IMR-90 (cell line): ENCODE measurements at regions not wholly inside any gene's neighbourhood (a gene's known extent, or its start where the extent isn't known, plus 50 kb on each side); places are given as distances from the start of the nearest gene placed in this dataset.

Source experiments
- ATAC-seq: fragments of 200-7000 bp; cut with Tn5 transposase; 2 replicates; pipeline ENCODE4 v1.9.1; 2020; ENCODE audit warnings: low read depth, mild to moderate bottlenecking, moderate library complexity
- BruUV-seq: library from RNA; stranded (reverse); fragments of 400-500 nt; replicated peaks from 2 replicates; lab custom pipeline; 2021; lab: Mats Ljungman, UMichigan
- CTCF ChIA-PET: fragments of 300-600 bp; formaldehyde crosslinking; extraction: SDS; loops from one replicate; lab custom pipeline; 2021; ENCODE audit warnings: antibody characterized with exemption; lab: Yijun Ruan, JAX
- POLR2A ChIA-PET: fragments of 300-600 bp; sonication (Branson Sonifier 250); formaldehyde crosslinking; loops from one replicate; lab custom pipeline; 2022; ENCODE audit warnings: antibody characterized with exemption; ENCODE audit not compliant: unreplicated experiment; lab: Charles Lee
- DNase-seq: peaks from one replicate; pipeline ENCODE4 v3.0.0; 2013
- H2AFZ ChIP-seq: replicated peaks from 2 replicates; pipeline ENCODE3; 2013; ENCODE audit warnings: low read length, mild to moderate bottlenecking; ENCODE audit not compliant: poor library complexity
- H2AK5ac ChIP-seq: 2 replicates; pipeline ENCODE4 v1.6.1; 2013; ENCODE audit warnings: low read depth, low read length, inconsistent platforms
- H2AK9ac ChIP-seq: replicated peaks from 2 replicates; pipeline ENCODE3; 2013; ENCODE audit warnings: mild to moderate bottlenecking, low read depth, low read length, moderate library complexity; ENCODE audit not compliant: poor library complexity
- H2BK120ac ChIP-seq: 2 replicates; pipeline ENCODE4 v1.6.1; 2013; ENCODE audit warnings: low read depth, low read length, inconsistent platforms
- H2BK15ac ChIP-seq: 3 replicates; pipeline ENCODE4 v1.6.1; 2013; ENCODE audit warnings: low read depth, low read length, inconsistent platforms
- H2BK20ac ChIP-seq: 2 replicates; pipeline ENCODE4 v1.6.1; 2013; ENCODE audit warnings: low read depth, mild to moderate bottlenecking, inconsistent platforms, low read length, moderate library complexity
- H2BK5ac ChIP-seq: 2 replicates; pipeline ENCODE4 v1.6.1; 2013; ENCODE audit warnings: mild to moderate bottlenecking, low read depth, low read length, inconsistent platforms; ENCODE audit not compliant: poor library complexity, severe bottlenecking
- H3K14ac ChIP-seq: replicated peaks from 2 replicates; pipeline ENCODE4 v1.6.1; 2013; ENCODE audit warnings: low read depth, low read length, inconsistent platforms
- H3K18ac ChIP-seq: 2 replicates; pipeline ENCODE4 v1.6.1; 2013; ENCODE audit warnings: low read depth, low read length, control low read depth
- H3K23ac ChIP-seq: 2 replicates; pipeline ENCODE4 v1.6.1; 2013; ENCODE audit warnings: low read depth, low read length, inconsistent platforms
- H3K27ac ChIP-seq: 2 replicates; pipeline ENCODE4 v1.5.1; 2013; ENCODE audit warnings: mild to moderate bottlenecking, control low read depth, low read length; ENCODE audit not compliant: insufficient read depth
- H3K27me3 ChIP-seq: 2 replicates; pipeline ENCODE4 v1.6.1; 2013; ENCODE audit warnings: low read length; ENCODE audit not compliant: control insufficient read depth, insufficient read depth
- H3K36me3 ChIP-seq: 2 replicates; pipeline ENCODE4 v1.6.1; 2013; ENCODE audit warnings: low read length, mixed read lengths; ENCODE audit not compliant: control insufficient read depth, insufficient read depth
- H3K4ac ChIP-seq: 2 replicates; pipeline ENCODE4 v1.6.1; 2013; ENCODE audit warnings: low read depth, low read length, inconsistent platforms
- H3K4me1 ChIP-seq: 2 replicates; pipeline ENCODE4 v1.6.1; 2013; ENCODE audit warnings: low read length, mixed read lengths; ENCODE audit not compliant: control insufficient read depth, insufficient read depth
- H3K4me2 ChIP-seq: 2 replicates; pipeline ENCODE4 v1.6.1; 2013; ENCODE audit warnings: low read depth, mild to moderate bottlenecking, control low read depth, low read length, moderate library complexity
- H3K4me3 ChIP-seq: 2 replicates; pipeline ENCODE4 v1.5.1; 2013; ENCODE audit warnings: low read depth, mild to moderate bottlenecking, control low read depth, low read length, moderate library complexity; ENCODE audit not compliant: insufficient read depth
- H3K56ac ChIP-seq: 2 replicates; pipeline ENCODE4 v1.6.1; 2013; ENCODE audit warnings: low read length, inconsistent platforms; ENCODE audit not compliant: insufficient read depth; ENCODE audit errors: extremely low read depth
- H3K79me1 ChIP-seq, 2 experiments: 2 replicates each; pipeline ENCODE4 v1.6.1; 2013; ENCODE audit warnings: low read length in 2 of 2, inconsistent platforms in 1 of 2, low read depth in 1 of 2
- H3K9ac ChIP-seq: 2 replicates; pipeline ENCODE4 v1.6.1; 2013; ENCODE audit warnings: low read depth, low read length, control low read depth
- H3K9me1 ChIP-seq: 2 replicates; pipeline ENCODE4 v1.6.1; 2013; ENCODE audit warnings: low read length, inconsistent platforms; ENCODE audit not compliant: insufficient read depth
- H3K9me3 ChIP-seq: 2 replicates; pipeline ENCODE4 v1.6.1; 2013; ENCODE audit warnings: low read length; ENCODE audit not compliant: control insufficient read depth, insufficient read depth
- H4K20me1 ChIP-seq: 2 replicates; pipeline ENCODE4 v1.6.1; 2013; ENCODE audit warnings: low read length, inconsistent platforms; ENCODE audit not compliant: insufficient read depth
- H4K5ac ChIP-seq: 2 replicates; pipeline ENCODE4 v1.6.1; 2013; ENCODE audit warnings: mild to moderate bottlenecking, low read depth, low read length, control low read depth
- H4K8ac ChIP-seq, 2 experiments: 2 replicates each; pipeline ENCODE4 v1.6.1; 2013; ENCODE audit warnings: low read depth in 2 of 2, low read length in 2 of 2, control low read depth in 1 of 2, inconsistent platforms in 1 of 2
- H4K91ac ChIP-seq: 2 replicates; pipeline ENCODE4 v1.6.1; 2013; ENCODE audit warnings: low read depth, low read length, inconsistent platforms; ENCODE audit not compliant: insufficient read depth
- BHLHE40 ChIP-seq: fragments of 150-350 bp; IDR thresholded peaks from 2 replicates; pipeline ENCODE4 v1.6.1; 2016; ENCODE audit warnings: mild to moderate bottlenecking, low read depth, low read length
- CEBPB ChIP-seq: IDR thresholded peaks from 2 replicates; pipeline ENCODE4 v1.6.1; 2012; ENCODE audit warnings: low read depth, low read length, improper control_type of control experiment
- CHD1 ChIP-seq: IDR thresholded peaks from 2 replicates; pipeline ENCODE4 v1.6.1; 2012; ENCODE audit warnings: low read depth, low read length, improper control_type of control experiment
- FOS ChIP-seq: fragments of 150-350 bp; IDR thresholded peaks from 2 replicates; pipeline ENCODE4 v1.6.1; 2016; ENCODE audit warnings: low read depth, low read length
- MAFK ChIP-seq: IDR thresholded peaks from 2 replicates; pipeline ENCODE4 v1.6.1; 2012; ENCODE audit warnings: low read depth, low read length, improper control_type of control experiment
- MAZ ChIP-seq: IDR thresholded peaks from 2 replicates; pipeline ENCODE4 v1.6.1; 2012; ENCODE audit warnings: low read depth, mild to moderate bottlenecking, low read length, improper control_type of control experiment, moderate library complexity, borderline replicate concordance
- MXI1 ChIP-seq: IDR thresholded peaks from 2 replicates; pipeline ENCODE4 v1.6.1; 2012; ENCODE audit warnings: low read depth, mild to moderate bottlenecking, low read length, moderate library complexity, borderline replicate concordance
- NFE2L2 ChIP-seq: fragments of 150-350 bp; IDR thresholded peaks from 2 replicates; pipeline ENCODE4 v1.6.1; 2016; ENCODE audit warnings: low read depth, mild to moderate bottlenecking, low read length
- POLR2A ChIP-seq: IDR thresholded peaks from 2 replicates; pipeline ENCODE4 v1.6.1; 2012; ENCODE audit warnings: mild to moderate bottlenecking, low read depth, low read length
- RAD21 ChIP-seq: IDR thresholded peaks from 2 replicates; pipeline ENCODE4 v1.6.1; 2012; ENCODE audit warnings: low read length, improper control_type of control experiment
- RCOR1 ChIP-seq: IDR thresholded peaks from 2 replicates; pipeline ENCODE4 v1.6.1; 2012; ENCODE audit warnings: mild to moderate bottlenecking, low read length, improper control_type of control experiment; ENCODE audit not compliant: insufficient replicate concordance
- RFX5 ChIP-seq: IDR thresholded peaks from 2 replicates; pipeline ENCODE4 v1.8.0; 2012; ENCODE audit warnings: low read depth, mild to moderate bottlenecking, low read length, moderate library complexity
- SMC3 ChIP-seq: fragments of 150-350 bp; IDR thresholded peaks from 2 replicates; pipeline ENCODE4 v1.6.1; 2016; ENCODE audit warnings: low read depth, mild to moderate bottlenecking, antibody characterized with exemption, low read length, moderate library complexity
- WGBS, 2 experiments: methylation state at CpG; one replicate each; pipeline versions ENCODE4 v1.1.5 to v1.1.7; 2013; ENCODE audit warnings: missing lambda C conversion rate in 2 of 2; ENCODE audit not compliant: insufficient read length in 1 of 2; ENCODE audit errors: extremely low coverage in 2 of 2; 5-methylcytosine and 5-hydroxymethylcytosine counted together
- dilution Hi-C: fragments of 300-500 bp; cut with HindIII; formaldehyde crosslinking; loops from one replicate; pipeline ENCODE4 v1.14.3; 2018; ENCODE audit warnings: low sequenced_read_pairs; ENCODE audit not compliant: unreplicated experiment
- in situ Hi-C: fragments of 300-500 bp; cut with MboI; formaldehyde crosslinking; loops from 3 replicates; pipeline ENCODE4 v1.14.3; 2019; ENCODE audit warnings: low sequenced_read_pairs, inconsistent platforms, mixed read lengths
- intact Hi-C: fragments of 100-400 bp; cut with micrococcal nuclease; formaldehyde crosslinking; loops from 2 replicates; pipeline ENCODE4 v1.10.0; 2022
- TF ChIP-seq, protein P1 (sequence below): conservative IDR thresholded peaks from 2 replicates; pipeline ENCODE4 v1.5.1; 2012; ENCODE audit warnings: mild to moderate bottlenecking, low read depth, low read length, improper control_type of control experiment
- TF ChIP-seq, protein P2 (sequence below): fragments of 150-350 bp; IDR thresholded peaks from 2 replicates; pipeline ENCODE4 v1.6.1; 2016; ENCODE audit warnings: low read depth, mild to moderate bottlenecking, low read length, moderate library complexity, borderline replicate concordance
- TF ChIP-seq, protein P3 (sequence below): fragments of 150-350 bp; IDR thresholded peaks from 2 replicates; pipeline ENCODE4 v1.6.1; 2017; ENCODE audit warnings: mild to moderate bottlenecking, antibody characterized with exemption, low read length, low read depth

DNA sequence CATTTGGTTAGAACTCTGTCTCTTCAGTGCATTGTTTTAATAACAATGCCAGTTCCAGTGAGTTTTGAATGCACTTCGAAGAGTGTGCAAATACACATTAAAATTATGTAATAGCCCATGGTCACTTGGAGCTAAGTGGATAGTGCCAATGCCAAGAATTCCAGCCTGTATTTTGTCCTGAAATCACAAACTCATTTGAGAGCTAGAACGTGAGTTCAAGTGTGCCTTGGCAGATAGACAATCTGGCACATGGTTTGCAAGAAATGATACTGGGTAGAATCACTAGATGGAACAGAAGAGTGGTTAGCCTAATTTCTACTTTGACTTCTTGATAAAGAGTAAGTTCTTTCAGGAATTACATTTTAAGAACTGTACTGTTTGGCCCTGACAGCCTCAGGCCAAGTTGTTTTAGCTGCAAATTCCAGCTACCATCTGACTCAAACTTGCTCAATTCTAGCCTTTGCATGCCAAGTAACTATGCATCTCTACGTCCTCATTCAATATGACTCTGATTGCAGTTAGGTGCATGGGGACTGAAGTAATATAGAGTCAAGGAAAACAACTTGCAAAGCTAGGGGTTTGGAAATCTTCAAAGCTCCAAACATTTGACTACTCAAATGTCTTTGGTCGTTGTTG, 131.9 kb upstream of the SMIM31 start:
- intact Hi-C loops = no loop called here
- CTCF ChIA-PET = no interaction called here

More for the DNA sequence above, 131.9 kb upstream of the SMIM31 start:
- Histone ChIP-seq H2BK20ac (no peak overlapping the region), H4K20me1 (no peaks in the 10 kb centered on the region), H3K18ac (no peak overlapping the region), H2AK9ac (no peak overlapping the region), H4K5ac (no peak overlapping the region), H3K23ac (no peak overlapping the region), H3K14ac (no peak overlapping the region), H2BK120ac (no peak overlapping the region), H3K9ac (no peak overlapping the region), H4K91ac (no peak overlapping the region), H2BK5ac (no peak overlapping the region), H3K56ac (no peak overlapping the region), H3K36me3 (no peaks in the 10 kb centered on the region), H3K9me3 (peaks cover 16% of the 10 kb centered on the region), H3K79me1 (no peaks in the 10 kb centered on the region), H3K4me1 (no peaks in the 10 kb centered on the region), H3K4ac (no peak overlapping the region), H4K8ac (no peak overlapping the region), H3K4me3 (no peak overlapping the region), H2AFZ (no peak overlapping the region), H3K27ac (no peak overlapping the region), H3K9me1 (no peaks in the 10 kb centered on the region), H2AK5ac (no peak overlapping the region), H2BK15ac (no peak overlapping the region), H3K27me3 (no peaks in the 10 kb centered on the region), H3K4me2 (no peak overlapping the region)
- DNase-seq (no peak), ATAC-seq (no peak)
- in situ Hi-C loops (no loop called here), dilution Hi-C loops (no loop called here)
- POLR2A ChIA-PET = no interaction called here
- no peak for TF ChIP-seq MXI1
- TF ChIP-seq, protein P1, sequence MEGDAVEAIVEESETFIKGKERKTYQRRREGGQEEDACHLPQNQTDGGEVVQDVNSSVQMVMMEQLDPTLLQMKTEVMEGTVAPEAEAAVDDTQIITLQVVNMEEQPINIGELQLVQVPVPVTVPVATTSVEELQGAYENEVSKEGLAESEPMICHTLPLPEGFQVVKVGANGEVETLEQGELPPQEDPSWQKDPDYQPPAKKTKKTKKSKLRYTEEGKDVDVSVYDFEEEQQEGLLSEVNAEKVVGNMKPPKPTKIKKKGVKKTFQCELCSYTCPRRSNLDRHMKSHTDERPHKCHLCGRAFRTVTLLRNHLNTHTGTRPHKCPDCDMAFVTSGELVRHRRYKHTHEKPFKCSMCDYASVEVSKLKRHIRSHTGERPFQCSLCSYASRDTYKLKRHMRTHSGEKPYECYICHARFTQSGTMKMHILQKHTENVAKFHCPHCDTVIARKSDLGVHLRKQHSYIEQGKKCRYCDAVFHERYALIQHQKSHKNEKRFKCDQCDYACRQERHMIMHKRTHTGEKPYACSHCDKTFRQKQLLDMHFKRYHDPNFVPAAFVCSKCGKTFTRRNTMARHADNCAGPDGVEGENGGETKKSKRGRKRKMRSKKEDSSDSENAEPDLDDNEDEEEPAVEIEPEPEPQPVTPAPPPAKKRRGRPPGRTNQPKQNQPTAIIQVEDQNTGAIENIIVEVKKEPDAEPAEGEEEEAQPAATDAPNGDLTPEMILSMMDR = no peak
- no peak for TF ChIP-seq MAFK
- no peak for TF ChIP-seq CEBPB
- TF ChIP-seq BHLHE40 = no peak
- TF ChIP-seq RCOR1 = no peak
- TF ChIP-seq, protein P2, sequence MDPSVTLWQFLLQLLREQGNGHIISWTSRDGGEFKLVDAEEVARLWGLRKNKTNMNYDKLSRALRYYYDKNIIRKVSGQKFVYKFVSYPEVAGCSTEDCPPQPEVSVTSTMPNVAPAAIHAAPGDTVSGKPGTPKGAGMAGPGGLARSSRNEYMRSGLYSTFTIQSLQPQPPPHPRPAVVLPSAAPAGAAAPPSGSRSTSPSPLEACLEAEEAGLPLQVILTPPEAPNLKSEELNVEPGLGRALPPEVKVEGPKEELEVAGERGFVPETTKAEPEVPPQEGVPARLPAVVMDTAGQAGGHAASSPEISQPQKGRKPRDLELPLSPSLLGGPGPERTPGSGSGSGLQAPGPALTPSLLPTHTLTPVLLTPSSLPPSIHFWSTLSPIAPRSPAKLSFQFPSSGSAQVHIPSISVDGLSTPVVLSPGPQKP = no peak
- no peak for TF ChIP-seq POLR2A
- TF ChIP-seq, protein P3, sequence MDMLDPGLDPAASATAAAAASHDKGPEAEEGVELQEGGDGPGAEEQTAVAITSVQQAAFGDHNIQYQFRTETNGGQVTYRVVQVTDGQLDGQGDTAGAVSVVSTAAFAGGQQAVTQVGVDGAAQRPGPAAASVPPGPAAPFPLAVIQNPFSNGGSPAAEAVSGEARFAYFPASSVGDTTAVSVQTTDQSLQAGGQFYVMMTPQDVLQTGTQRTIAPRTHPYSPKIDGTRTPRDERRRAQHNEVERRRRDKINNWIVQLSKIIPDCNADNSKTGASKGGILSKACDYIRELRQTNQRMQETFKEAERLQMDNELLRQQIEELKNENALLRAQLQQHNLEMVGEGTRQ = no peak
- TF ChIP-seq RFX5 = no peak
- no peak for TF ChIP-seq NFE2L2
- no peak for TF ChIP-seq SMC3
- TF ChIP-seq MAZ = no peak
- no peak for TF ChIP-seq CHD1
- TF ChIP-seq FOS = no peak
- no peak for TF ChIP-seq RAD21
- 0% methylated on average over 1 of the region's 4 CpGs; no CpG with 5 or more reads in 1 of the 2 experiments for WGBS, 2 experiments
- no TSS peak for BruUV-seq
